ENCODE measurements at regions not wholly inside any gene's neighbourhood (a gene's known extent, or its start where the extent isn't known, plus 50 kb on each side); places are given as distances from the start of the nearest gene placed in this dataset.

DNA sequence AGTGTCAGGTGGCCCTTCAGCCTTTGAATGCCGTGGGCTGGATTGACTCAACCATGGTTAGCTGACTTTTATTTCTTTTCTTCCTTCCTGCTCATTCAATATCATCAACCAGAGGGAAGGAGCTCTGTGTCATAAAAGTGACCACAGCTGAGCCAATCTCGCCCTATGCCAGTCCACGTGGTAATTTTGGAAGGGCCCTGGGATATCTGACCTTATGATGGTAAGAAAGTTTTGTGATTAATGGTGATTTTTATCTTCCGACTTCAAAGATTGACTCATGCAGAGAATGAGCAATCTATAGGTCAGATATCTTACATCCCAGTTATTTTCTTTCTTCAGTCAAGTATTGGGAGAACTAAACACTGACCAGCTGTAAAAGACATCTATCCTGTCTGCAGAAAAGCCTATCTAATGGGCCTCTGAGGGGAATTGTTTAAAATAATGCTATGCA, 170.3 kb downstream of the ZC3H11B start:
- intact Hi-C loops (cut with DNase I): no loop called here
- Histone ChIP-seq H3K27me3 (no peaks in the 10 kb centered on the region), H3K27ac (no peak overlapping the region), H3K4me1 (no peaks in the 10 kb centered on the region), H3K36me3 (no peaks in the 10 kb centered on the region), H3K9ac (ENCODE audit: low read depth in 2 of 2, low read length in 2 of 2) (no peak overlapping the region), H3K9me3 (no peaks in the 10 kb centered on the region), H3K4me3 (no peak overlapping the region)
- TF ChIP-seq, protein P1, sequence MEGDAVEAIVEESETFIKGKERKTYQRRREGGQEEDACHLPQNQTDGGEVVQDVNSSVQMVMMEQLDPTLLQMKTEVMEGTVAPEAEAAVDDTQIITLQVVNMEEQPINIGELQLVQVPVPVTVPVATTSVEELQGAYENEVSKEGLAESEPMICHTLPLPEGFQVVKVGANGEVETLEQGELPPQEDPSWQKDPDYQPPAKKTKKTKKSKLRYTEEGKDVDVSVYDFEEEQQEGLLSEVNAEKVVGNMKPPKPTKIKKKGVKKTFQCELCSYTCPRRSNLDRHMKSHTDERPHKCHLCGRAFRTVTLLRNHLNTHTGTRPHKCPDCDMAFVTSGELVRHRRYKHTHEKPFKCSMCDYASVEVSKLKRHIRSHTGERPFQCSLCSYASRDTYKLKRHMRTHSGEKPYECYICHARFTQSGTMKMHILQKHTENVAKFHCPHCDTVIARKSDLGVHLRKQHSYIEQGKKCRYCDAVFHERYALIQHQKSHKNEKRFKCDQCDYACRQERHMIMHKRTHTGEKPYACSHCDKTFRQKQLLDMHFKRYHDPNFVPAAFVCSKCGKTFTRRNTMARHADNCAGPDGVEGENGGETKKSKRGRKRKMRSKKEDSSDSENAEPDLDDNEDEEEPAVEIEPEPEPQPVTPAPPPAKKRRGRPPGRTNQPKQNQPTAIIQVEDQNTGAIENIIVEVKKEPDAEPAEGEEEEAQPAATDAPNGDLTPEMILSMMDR (IDR thresholded peaks at IDR 0.05): no peak
- DNase-seq: no peak

DNA sequence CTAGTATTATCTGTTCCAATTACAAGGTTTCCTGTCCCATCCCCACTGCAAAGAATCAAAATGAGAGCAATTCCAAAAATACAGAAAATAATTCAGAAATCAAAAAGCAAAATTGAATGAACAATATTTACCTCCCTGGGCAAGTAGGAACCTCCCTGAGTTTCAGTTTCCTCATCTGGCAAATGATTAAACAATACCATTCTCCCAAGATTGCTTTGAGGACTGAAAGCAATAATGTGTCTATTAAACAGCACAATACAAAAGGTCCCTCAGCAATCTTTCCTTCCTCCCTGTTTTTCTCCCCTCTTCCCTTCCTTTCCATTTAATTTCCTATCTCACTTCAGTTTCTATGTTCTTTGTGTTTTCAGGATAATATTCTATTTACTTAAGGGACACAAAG, 171.0 kb downstream of the ZC3H11B start:
- Histone ChIP-seq H3K9ac (ENCODE audit: low read depth in 2 of 2, low read length in 2 of 2) (no peak overlapping the region), H3K27me3 (no peaks in the 10 kb centered on the region), H3K36me3 (no peaks in the 10 kb centered on the region), H3K4me3 (no peak overlapping the region), H3K9me3 (no peaks in the 10 kb centered on the region), H3K4me1 (no peaks in the 10 kb centered on the region), H3K27ac (no peak overlapping the region)
- intact Hi-C loops (cut with DNase I): no loop called here
- TF ChIP-seq, protein P1 (IDR thresholded peaks at IDR 0.05): no peak
- no peak for DNase-seq

- no peak overlapping the region for H3K27ac ChIP-seq
- no peak for DNase-seq
- H3K4me3 ChIP-seq: no peak overlapping the region
- H3K36me3 ChIP-seq: no peaks in the 10 kb centered on the region
- no peak overlapping the region for H3K9ac ChIP-seq (ENCODE audit: low read depth in 2 of 2, low read length in 2 of 2)
- intact Hi-C loops (cut with DNase I): no loop called here
- TF ChIP-seq, protein P1 (IDR thresholded peaks at IDR 0.05): no peak
- H3K27me3 ChIP-seq: no peaks in the 10 kb centered on the region
- H3K4me1 ChIP-seq: no peaks in the 10 kb centered on the region
- H3K9me3 ChIP-seq: no peaks in the 10 kb centered on the region
Measured at GRCh38 chr1:219439376-219439775, 173.5 kb downstream of the ZC3H11B start.

- H3K4me3 ChIP-seq: no peak overlapping the region
- H3K27ac ChIP-seq: no peak overlapping the region
- no peaks in the 10 kb centered on the region for H3K36me3 ChIP-seq
- no peaks in the 10 kb centered on the region for H3K4me1 ChIP-seq
- H3K27me3 ChIP-seq: no peaks in the 10 kb centered on the region
- intact Hi-C loops (cut with DNase I): no loop called here
- no peak overlapping the region for H3K9ac ChIP-seq (ENCODE audit: low read depth in 2 of 2, low read length in 2 of 2)
- TF ChIP-seq, protein P1 (IDR thresholded peaks at IDR 0.05): no peak
- DNase-seq: no peak
- no peaks in the 10 kb centered on the region for H3K9me3 ChIP-seq
Measured at GRCh38 chr1:219438386-219438785, 174.5 kb downstream of the ZC3H11B start.

GRCh38 chr1:219434923-219435297, 178.0 kb downstream of the ZC3H11B start:
- Histone ChIP-seq H3K27ac (no peak overlapping the region), H3K9me3 (no peaks in the 10 kb centered on the region), H3K36me3 (no peaks in the 10 kb centered on the region), H3K9ac (ENCODE audit: low read depth in 2 of 2, low read length in 2 of 2) (no peak overlapping the region), H3K4me3 (no peak overlapping the region), H3K27me3 (no peaks in the 10 kb centered on the region), H3K4me1 (no peaks in the 10 kb centered on the region)
- TF ChIP-seq, protein P1 (IDR thresholded peaks at IDR 0.05): no peak
- intact Hi-C loops (cut with DNase I): no loop called here
- DNase-seq: no peak

All from colonic mucosa (tissue), 4 donors.